HCT116 (cell line): ENCODE measurements at regions not wholly inside any gene's neighbourhood (a gene's known extent, or its start where the extent isn't known, plus 50 kb on each side); places are given as distances from the start of the nearest gene placed in this dataset.

ENCODE experiments used
- ATAC-seq: fragments of 200-7000 bp; cut with Tn5 transposase; 2 replicates; pipeline ENCODE4 v1.9.1; 2020; ENCODE audit warnings: mild to moderate bottlenecking, moderate library complexity
- BruUV-seq: library from RNA; stranded (reverse); fragments of 400-500 nt; replicated peaks from 2 replicates; lab custom pipeline; 2021; lab: Mats Ljungman, UMichigan
- CTCF ChIA-PET: fragments of 300-600 bp; sonication (Branson Sonifier 250); formaldehyde crosslinking; loops from one replicate; lab custom pipeline; 2021; ENCODE audit warnings: antibody characterized with exemption; lab: Charles Lee
- POLR2A ChIA-PET: fragments of 300-600, 350-600 bp; sonication (Branson Sonifier 250); formaldehyde crosslinking; loops from one replicate; lab custom pipeline; 2021; ENCODE audit warnings: antibody characterized with exemption; lab: Charles Lee
- RAD21 ChIA-PET, 2 experiments: fragments of 300-600 bp; sonication (Branson Sonifier 250); formaldehyde crosslinking; loops; one replicate each; lab custom pipeline; 2023; ENCODE audit warnings: low total read pairs in 2 of 2; ENCODE audit not compliant: uncharacterized antibody in 2 of 2, unreplicated experiment in 2 of 2, low non-redundant PET in 1 of 2; lab: Charles Lee
- DNase-seq: peaks from one replicate; pipeline ENCODE4 v3.0.0-alpha.2; 2010; ENCODE audit warnings: low read depth, low spot score
- H2AFZ ChIP-seq: fragments of 200-600 bp; shearing (Covaris generic), sonication (generic); 2 replicates; pipeline ENCODE4 v1.6.1; 2017; ENCODE audit warnings: low read depth, mixed run types, mixed read lengths, antibody characterized with exemption, low read length; ENCODE audit not compliant: poor library complexity, severe bottlenecking
- H3K27ac ChIP-seq: 2 replicates; pipeline ENCODE4 v1.5.1; 2012; ENCODE audit warnings: low read depth, low read length
- H3K27me3 ChIP-seq: fragments of 200-600 bp; sonication (generic); 2 replicates; pipeline ENCODE4 v1.6.1; 2016; ENCODE audit warnings: mixed run types, low read length, mixed read lengths; ENCODE audit not compliant: insufficient read depth
- H3K36me3 ChIP-seq, 2 experiments: fragments of 200-500 bp in 1 of 2; fragments of 200-600 bp in 1 of 2; sonication (Bioruptor generic) in 1 of 2; sonication (generic) in 1 of 2; 2 replicates each; pipeline versions ENCODE4 v1.5.1 to v1.6.1; 2014 to 2016; ENCODE audit warnings: low read length in 2 of 2, inconsistent platforms in 1 of 2, mixed read lengths in 1 of 2, mixed run types in 1 of 2; ENCODE audit not compliant: insufficient read depth in 2 of 2, control insufficient read depth in 1 of 2
- H3K4me1 ChIP-seq, 2 experiments: fragments of 200-600 bp in 1 of 2; sonication (generic) in 1 of 2; 2 replicates each; pipeline versions ENCODE4 v1.5.1 to v1.6.1; 2012 to 2017; ENCODE audit warnings: low read length in 2 of 2, inconsistent platforms in 1 of 2, mild to moderate bottlenecking in 1 of 2, mixed read lengths in 1 of 2, mixed run types in 1 of 2, moderate library complexity in 1 of 2; ENCODE audit not compliant: insufficient read depth in 2 of 2, control insufficient read depth in 1 of 2
- H3K4me2 ChIP-seq: fragments of 200-600 bp; sonication (generic); 2 replicates; pipeline ENCODE4 v1.6.1; 2017; ENCODE audit warnings: mixed run types, low read length, mixed read lengths
- H3K4me3 ChIP-seq, 2 experiments: fragments of 200-600 bp in 1 of 2; sonication (generic) in 1 of 2; replicated peaks in 1 of 2; 2 replicates each; pipeline ENCODE4 v1.5.1; 2011 to 2016; ENCODE audit warnings: low read length in 2 of 2, control low read depth in 1 of 2, low read depth in 1 of 2, mild to moderate bottlenecking in 1 of 2, mixed read lengths in 1 of 2, mixed run types in 1 of 2
- H3K79me2 ChIP-seq: fragments of 200-600 bp; sonication (generic); 2 replicates; pipeline ENCODE4 v1.6.1; 2017; ENCODE audit warnings: mild to moderate bottlenecking, mixed run types, low read length, moderate library complexity, mixed read lengths; ENCODE audit not compliant: insufficient read depth
- H3K9ac ChIP-seq: fragments of 200-600 bp; sonication (generic); 2 replicates; pipeline ENCODE4 v1.6.1; 2016; ENCODE audit warnings: low read length, mixed read lengths
- H3K9me2 ChIP-seq: fragments of 200-600 bp; sonication (generic), shearing (Covaris generic); 2 replicates; pipeline ENCODE4 v1.6.1; 2017; ENCODE audit warnings: mixed run types, mild to moderate bottlenecking, moderate library complexity; ENCODE audit not compliant: insufficient read depth
- H3K9me3 ChIP-seq, 2 experiments: fragments of 200-500 bp in 1 of 2; fragments of 200-600 bp in 1 of 2; sonication (Bioruptor generic) in 1 of 2; sonication (generic) in 1 of 2; 2 replicates each; pipeline ENCODE4 v1.6.1; 2014 to 2017; ENCODE audit warnings: low read length in 2 of 2, mixed read lengths in 2 of 2, inconsistent platforms in 1 of 2, low read depth in 1 of 2, mild to moderate bottlenecking in 1 of 2, mixed run types in 1 of 2, moderate library complexity in 1 of 2; ENCODE audit not compliant: control insufficient read depth in 1 of 2, insufficient read depth in 1 of 2
- H4K20me1 ChIP-seq: fragments of 200-600 bp; sonication (generic), shearing (Covaris generic); 2 replicates; pipeline ENCODE4 v1.6.1; 2017; ENCODE audit warnings: mixed run types, mild to moderate bottlenecking, moderate library complexity; ENCODE audit not compliant: insufficient read depth
- CTCF ChIP-seq, 3 experiments: fragments of 200-600 bp in 1 of 3; sonication (generic) in 1 of 3; IDR thresholded peaks in 2 of 3; conservative IDR thresholded peaks in 1 of 3; 2 replicates each; pipeline ENCODE4 v1.5.1; 2012 to 2017; ENCODE audit warnings: low read depth in 2 of 3, low read length in 2 of 3, antibody characterized with exemption in 1 of 3, borderline replicate concordance in 1 of 3, control low read depth in 1 of 3, mild to moderate bottlenecking in 1 of 3, mixed read lengths in 1 of 3, mixed run types in 1 of 3, moderate library complexity in 1 of 3; ENCODE audit not compliant: insufficient read depth in 1 of 3
- EGR1 ChIP-seq: IDR thresholded peaks from 2 replicates; pipeline ENCODE4 v1.6.1; 2012; ENCODE audit warnings: low read depth
- EZH2phosphoT487 ChIP-seq: fragments of 200-600 bp; IDR thresholded peaks from 2 replicates; pipeline ENCODE4 v1.6.1; 2018; ENCODE audit warnings: antibody characterized with exemption, borderline replicate concordance
- FOSL1 ChIP-seq: IDR thresholded peaks from 2 replicates; pipeline ENCODE4 v1.6.1; 2012; ENCODE audit warnings: low read depth
- JUND ChIP-seq: IDR thresholded peaks from 2 replicates; pipeline ENCODE4 v1.6.1; 2012
- MAX ChIP-seq: IDR thresholded peaks from 2 replicates; pipeline ENCODE4 v1.6.1; 2012
- POLR2AphosphoS5 ChIP-seq: IDR thresholded peaks from 2 replicates; pipeline ENCODE4 v1.6.1; 2011; ENCODE audit warnings: mild to moderate bottlenecking, low read depth, low read length, moderate library complexity
- SP1 ChIP-seq: IDR thresholded peaks from 2 replicates; pipeline ENCODE4 v1.6.1; 2012; ENCODE audit warnings: low read depth
- SRF ChIP-seq: IDR thresholded peaks from 2 replicates; pipeline ENCODE4 v1.6.1; 2012; ENCODE audit warnings: low read depth
- TCF7L2 ChIP-seq: IDR thresholded peaks from 2 replicates; pipeline ENCODE4 v1.7.0; 2011; ENCODE audit warnings: borderline replicate concordance, inconsistent platforms; ENCODE audit not compliant: insufficient read depth, insufficient read length; ENCODE audit errors: extremely low read depth
- YY1 ChIP-seq: IDR thresholded peaks from 2 replicates; pipeline ENCODE4 v1.6.1; 2011; ENCODE audit warnings: low read length, low read depth, moderate library complexity, mild to moderate bottlenecking; ENCODE audit not compliant: insufficient replicate concordance; ENCODE audit errors: extremely low read depth
- intact Hi-C: fragments of 100-400 bp; cut with micrococcal nuclease; formaldehyde crosslinking; loops from 2 replicates; pipeline ENCODE4 v1.10.0; 2022

GRCh38 chr9:134569626-134570025 lies 72.0 kb upstream of the COL5A1 start:
- H3K27ac ChIP-seq = no peak overlapping the region
- POLR2A ChIA-PET = no interaction called here

More at GRCh38 chr9:134569626-134570025, 72.0 kb upstream of the COL5A1 start:
- Histone ChIP-seq H3K36me3 (no peaks in the 10 kb centered on the region), H3K27me3 (no peaks in the 10 kb centered on the region), H3K9ac (no peak overlapping the region), H4K20me1 (no peaks in the 10 kb centered on the region), H3K4me1 (peaks cover 0 to 3% of the 10 kb centered on the region in 2 experiments; a peak in 1 of 4 replicates), H2AFZ (no peak overlapping the region), H3K4me2 (no peak overlapping the region), H3K79me2 (no peaks in the 10 kb centered on the region), H3K9me2 (no peaks in the 10 kb centered on the region), H3K4me3 (no peak overlapping the region), H3K9me3 (no peaks in the 10 kb centered on the region)
- ATAC-seq (no peak), DNase-seq (no peak)
- RAD21 ChIA-PET = no interaction called here
- intact Hi-C loops = no loop called here
- no TSS peak for BruUV-seq
- TF ChIP-seq JUND (no peak), FOSL1 (no peak), EZH2phosphoT487 (no peak), EGR1 (no peak), POLR2AphosphoS5 (no peak), CTCF (IDR thresholded peaks at IDR 0.05 in 2 of 3, conservative IDR thresholded peaks at IDR 0.05 in 1 of 3; ENCODE audit: borderline replicate concordance in 1 of 3, insufficient read depth in 1 of 3, low read depth in 2 of 3, low read length in 2 of 3) (no peak), SP1 (no peak), TCF7L2 (no peak), YY1 (no peak), MAX (no peak), SRF (no peak)
- CTCF ChIA-PET = no interaction called here
